Fibroblast of upper back skin (primary cell): ENCODE measurements at regions not wholly inside any gene's neighbourhood (a gene's known extent, or its start where the extent isn't known, plus 50 kb on each side); places are given as distances from the start of the nearest gene placed in this dataset.
A peak's percentile ranks its signal among the peaks of the same experiment; 100 is the strongest.

Source experiments
- DNase-seq: peaks from one replicate; pipeline ENCODE4 v3.0.0-alpha.2; 2013

DNA sequence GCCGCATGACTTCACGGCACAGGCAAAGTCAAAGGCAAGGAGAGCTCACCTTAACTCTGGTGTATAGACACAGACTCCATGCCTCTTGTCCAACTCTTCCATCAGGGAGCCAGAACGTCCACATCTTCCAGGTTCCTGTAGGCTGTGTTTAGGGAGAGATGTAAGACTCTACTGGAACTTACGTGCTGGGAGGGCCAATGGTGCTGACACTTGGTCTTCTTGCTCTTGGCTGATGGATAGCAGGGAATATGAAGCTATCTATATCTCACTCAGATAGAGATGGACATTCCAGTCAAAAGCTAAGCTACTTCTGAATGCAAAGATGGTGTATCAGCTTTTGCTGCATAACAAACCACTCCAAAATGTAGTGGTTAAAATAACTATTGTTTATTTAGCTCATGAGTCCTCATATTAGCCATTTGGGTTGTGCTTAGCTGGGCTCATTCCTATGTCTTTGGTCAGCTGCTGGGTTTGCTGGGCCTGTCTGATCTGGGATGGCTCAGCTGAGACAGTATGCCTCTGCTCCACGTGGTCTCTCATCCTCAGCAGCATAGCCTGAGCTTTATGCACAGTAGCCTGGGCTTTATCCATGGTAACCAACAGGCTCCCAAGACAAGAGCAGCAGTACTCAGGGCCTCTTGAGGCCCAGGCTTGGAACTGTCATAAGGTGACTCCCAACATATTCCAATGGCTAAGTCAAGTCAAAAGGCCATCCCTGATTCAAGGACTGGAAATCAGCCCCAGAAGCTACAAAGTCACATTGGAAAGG lies 111.6 kb downstream of the SNX5 start:
- DNase-seq: no peak

GRCh38 chr20:17856024-17856564 lies 112.5 kb downstream of the SNX5 start:
- no peak for DNase-seq

DNA sequence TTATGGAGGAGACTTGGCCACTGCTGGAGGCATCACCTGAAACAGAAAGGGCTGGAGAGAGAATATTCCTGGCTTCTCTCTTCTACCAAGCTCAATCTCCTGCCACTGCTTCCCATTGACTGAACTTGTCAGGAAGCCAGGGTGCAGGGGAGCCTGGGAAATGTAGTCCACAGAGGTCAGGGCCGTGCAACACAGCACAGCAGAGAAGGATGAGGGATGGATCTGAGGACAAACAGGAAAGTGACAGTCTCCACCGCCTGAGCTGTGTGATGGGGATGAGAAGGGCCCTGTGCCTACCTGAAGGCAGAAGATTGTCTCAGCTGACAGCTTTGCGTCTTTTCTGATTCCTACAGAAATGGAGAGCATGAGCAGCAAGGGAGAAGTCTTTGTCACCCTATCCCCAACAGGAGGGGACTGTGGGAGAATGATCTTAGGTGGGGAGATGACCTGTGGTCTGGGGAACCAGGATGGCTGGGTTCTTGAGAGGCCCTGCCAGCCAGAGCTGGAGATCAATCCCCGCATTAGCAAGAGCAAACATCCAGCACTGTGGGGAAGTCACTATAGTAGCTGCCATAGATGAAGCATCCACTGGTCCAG lies 114.2 kb downstream of the SNX5 start:
- no peak for DNase-seq

GRCh38 chr20:17852323-17852722 lies 116.3 kb downstream of the SNX5 start:
- no peak for DNase-seq

GRCh38 chr20:17850684-17851026 lies 117.9 kb downstream of the SNX5 start:
- DNase-seq: no peak

DNA sequence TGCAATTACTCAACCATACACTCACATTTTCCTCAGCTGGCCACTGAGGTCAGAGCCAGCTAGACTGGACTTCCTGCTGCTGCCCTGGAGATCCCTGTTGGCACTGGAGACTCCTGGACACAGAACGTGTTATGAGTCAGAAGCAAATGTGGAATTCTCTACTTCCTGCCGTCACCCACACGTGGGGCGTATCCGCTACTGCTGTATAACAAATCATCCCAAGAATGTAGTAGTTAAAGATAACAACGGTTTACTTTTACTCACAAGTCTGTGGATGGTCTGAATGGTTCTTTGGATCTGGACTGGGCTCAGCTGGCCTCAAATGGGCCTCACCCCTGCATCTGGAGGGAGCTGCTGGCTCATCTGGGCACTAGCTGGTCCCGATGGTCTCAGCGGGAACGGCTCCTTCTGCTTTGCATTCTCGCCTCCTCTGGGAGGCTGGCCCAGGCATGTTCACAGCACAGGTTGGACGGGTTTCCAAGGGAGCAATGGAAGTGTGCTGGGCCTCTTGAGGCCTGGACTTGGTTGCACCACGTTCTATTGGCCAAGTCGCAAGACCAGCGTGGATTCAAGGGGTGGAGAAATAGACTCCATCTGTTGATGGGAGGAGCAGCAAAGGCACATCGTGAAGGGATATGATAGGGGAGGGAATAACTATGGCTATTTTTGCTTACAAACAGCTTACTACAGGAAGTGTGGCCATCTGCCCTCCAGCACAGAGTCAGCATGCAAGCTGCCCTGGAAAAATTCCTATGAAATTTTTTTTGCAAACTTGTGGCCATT lies 118.5 kb downstream of the SNX5 start:
- DNase-seq: peak; percentile 86

- no peak for DNase-seq
Observed at GRCh38 chr20:17849138-17849900, 119.3 kb downstream of the SNX5 start.

GRCh38 chr20:17848249-17849048 lies 120.1 kb downstream of the SNX5 start:
- no peak for DNase-seq

DNA sequence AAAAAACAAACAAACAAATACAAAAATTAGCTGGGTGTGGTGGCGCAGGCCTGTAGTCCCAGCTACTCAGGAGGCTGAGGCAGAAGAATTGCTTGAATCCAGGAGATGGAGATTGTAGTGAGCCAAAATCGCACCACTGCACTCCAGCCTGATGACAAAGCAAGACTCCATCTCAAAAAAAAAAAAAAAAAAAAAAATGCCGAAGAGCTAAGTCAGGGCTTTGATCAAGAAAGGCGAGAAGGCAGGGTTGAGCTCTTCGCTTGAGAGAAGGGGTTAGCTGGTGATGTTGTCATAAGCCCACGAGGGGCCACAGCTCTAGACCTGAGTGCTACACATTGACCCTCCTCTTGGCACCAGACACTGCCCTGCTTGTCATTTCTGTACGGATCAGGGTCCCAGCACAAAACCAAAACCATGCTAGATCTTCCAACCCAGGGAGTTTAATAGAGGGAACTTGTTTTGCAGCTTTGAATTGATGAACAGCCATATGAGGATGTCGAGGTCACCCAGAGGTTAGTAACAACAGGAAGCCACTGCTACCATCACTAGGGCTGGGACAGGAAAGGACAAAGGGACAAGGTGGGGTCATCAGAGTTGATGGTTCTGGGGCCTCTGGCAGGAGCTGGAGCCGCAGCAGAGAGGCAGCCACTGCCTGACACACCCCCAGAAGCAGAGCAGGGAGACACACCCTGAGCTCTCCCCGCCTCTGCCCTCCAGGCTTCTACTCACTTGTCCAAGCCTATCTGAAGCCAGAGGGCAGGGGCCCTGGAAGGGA lies 122.7 kb downstream of the SNX5 start:
- DNase-seq: no peak

DNA sequence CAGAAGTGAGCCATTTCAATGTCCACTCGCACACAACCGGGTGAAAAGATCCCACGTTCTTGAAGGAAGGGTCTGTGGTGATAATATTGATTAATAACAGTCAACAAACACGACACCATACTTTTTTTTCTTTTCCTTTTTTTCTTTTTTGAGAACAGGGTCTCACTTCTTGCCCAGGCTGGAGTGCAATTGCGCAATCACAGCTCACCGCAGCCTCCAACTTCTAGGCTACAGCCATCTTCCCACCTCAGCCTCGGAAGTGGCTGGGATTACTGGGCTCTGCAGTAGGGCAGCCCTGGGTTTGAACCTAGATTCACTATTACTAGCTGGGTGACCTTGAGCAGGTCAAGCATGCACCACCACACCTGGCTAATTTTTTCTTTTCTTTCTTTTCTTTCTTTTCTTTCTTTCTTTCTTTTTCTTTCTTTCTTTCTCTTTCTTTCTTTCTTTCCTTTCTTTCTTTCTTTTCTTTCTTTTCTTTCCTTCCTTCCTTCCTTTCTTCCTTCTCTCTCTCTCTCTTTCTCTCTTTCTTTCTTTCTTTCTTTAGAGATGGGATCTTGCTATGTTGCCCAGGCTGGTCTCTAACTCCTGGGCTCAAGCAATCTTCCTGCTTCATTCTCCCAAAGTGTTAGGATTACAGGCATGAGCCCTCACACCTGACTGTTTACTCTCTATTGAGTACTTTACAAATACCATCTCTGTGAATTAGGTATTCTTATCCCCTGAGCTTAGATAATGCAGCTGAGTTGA lies 123.9 kb downstream of the SNX5 start:
- DNase-seq: no peak

- no peak for DNase-seq
Observed at GRCh38 chr20:17844133-17844429, 124.5 kb downstream of the SNX5 start.

DNA sequence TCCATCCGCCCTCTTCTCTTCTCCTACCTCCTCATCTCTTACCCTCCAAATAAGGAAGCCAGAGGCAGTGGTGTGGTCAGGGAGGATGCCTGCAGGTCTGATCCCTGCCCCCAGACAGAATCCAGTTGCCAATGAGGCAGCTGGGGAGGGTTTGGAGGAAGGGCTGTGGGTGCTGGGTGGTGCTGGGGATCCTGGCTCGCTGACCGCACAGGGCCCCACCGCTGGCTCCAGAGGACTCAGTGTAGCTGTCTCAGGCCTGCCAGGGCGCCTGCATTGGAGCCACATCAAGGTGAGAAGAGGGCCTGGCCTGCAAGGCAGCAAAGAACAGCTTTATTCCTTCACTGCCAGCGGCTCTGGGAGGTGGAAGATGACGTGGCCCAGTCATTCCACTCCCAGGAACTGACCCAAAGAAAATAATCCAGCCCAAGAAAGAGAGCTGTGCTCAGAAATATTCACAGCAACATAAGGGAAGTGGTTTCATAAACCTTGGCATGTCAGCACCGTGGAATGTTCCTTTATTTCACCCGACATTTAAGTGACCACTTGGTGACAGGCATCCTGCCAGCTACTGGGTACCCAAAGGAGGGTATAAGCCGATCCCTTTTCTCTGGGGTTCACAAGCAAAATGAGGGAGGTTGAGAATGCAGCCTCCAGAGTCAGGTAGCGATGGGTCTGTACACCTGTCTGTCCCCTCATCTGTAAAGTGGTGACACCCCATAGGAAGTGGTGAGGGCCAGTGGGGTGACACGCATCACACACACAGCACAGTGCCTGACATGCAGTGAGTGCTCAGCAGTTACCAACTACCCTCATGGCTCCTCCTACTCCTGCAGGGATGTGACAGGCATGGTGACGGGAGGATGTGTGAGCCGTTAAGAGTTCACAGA lies 125.1 kb downstream of the SNX5 start:
- DNase-seq: peak; percentile 96

DNA sequence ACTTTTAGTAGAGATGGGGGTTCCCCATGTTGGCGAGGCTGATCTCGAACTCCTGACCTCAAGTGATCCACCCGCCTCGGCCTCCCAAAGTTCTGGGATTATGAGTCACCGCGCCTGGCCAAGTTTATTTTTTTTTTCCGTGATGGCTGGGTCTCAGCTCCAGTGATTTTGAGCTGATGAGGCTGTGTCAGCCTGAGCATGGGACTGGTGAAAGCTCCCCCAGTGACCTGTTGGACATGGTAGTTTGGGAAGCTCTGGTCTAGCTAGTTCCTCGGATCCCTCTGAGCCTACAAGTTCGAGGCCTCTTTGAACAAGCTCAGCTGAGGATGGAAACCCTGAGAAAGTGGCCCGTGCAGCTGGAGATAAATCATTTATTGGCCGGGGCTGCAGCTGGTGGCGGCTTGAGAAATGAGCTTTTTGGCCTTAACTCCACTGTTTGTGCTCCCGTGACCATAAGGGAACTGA lies 126.8 kb downstream of the SNX5 start:
- DNase-seq: peak; percentile 65

GRCh38 chr20:17840423-17840822 lies 128.2 kb downstream of the SNX5 start:
- no peak for DNase-seq

DNA sequence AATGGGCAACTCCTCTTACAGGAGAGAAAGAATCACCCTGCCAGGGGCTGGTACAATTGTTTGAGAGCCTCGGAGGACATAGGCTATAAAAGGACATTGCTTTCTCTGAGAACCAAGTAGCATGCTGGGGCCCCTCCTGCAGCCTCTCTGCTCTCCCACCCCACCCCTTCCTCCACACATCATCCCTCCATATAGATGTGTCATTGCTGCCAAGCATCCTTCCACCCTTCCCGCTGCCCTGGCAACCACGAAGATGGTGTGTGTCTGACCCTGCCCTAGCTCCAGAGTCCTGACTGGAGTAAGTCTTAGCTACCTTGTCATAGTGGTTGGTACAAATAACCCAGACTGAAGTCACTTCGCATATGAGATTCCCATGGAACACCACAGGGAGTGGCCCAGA lies 129.7 kb downstream of the SNX5 start:
- no peak for DNase-seq

- no peak for DNase-seq
Observed at GRCh38 chr20:17837179-17837578, 131.4 kb downstream of the SNX5 start.

DNA sequence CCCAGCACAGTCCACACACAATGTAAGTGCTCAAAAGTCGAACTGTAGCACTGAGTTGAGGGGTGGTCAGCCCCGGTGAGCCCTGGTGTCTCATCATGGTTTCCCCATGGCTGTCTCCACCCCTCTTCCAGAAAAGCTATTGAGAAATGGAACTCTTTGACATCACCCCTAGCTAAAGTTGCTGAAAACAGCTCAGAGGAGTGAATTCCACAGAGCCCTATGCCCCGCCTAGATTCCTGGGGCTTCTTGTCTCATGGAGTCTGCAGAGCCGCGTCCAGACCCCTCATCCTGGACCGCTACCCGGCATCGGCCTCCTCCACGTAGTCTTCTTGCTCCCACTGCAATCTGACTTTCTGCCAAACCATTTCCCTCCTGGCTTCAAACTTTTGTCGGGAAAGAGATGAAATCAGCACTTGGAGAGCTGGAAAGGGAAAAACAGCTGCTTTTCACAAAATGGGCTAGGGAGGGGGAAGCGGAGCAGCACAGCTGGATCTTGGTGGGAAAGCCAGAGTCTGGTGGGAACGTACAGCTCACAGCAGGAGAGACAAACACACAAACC lies 132.2 kb downstream of the SNX5 start:
- DNase-seq: peak; percentile 98

DNA sequence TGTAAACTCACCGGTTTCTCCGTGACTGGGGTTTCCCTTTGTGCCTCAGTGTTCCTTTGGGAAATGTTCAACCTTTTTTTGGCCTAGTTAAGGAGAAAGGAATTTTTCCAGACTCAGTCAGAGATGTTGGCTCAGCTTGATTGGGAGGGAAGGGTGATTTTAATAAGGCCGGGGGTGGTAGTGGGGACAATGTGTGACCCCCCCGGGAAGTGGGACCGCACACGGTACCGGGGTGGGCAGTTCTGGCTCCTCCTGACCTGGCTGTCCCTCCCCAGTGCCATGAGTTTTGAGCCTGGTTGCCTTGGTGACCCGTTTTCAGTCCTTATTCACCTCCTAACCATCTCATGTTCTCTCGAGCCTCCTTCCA lies 132.7 kb downstream of the SNX5 start:
- DNase-seq: peak; percentile 64

GRCh38 chr20:17835240-17835933 lies 133.2 kb downstream of the SNX5 start:
- peak; percentile 84 for DNase-seq
